ENCODE measurements at regions not wholly inside any gene's neighbourhood (a gene's known extent, or its start where the extent isn't known, plus 50 kb on each side); places are given as distances from the start of the nearest gene placed in this dataset.

- DNase-seq: no peak
Observed at GRCh38 chr4:23324021-23324690, 565.7 kb downstream of the PPARGC1A start.

GRCh38 chr4:23323436-23323835, 566.4 kb downstream of the PPARGC1A start:
- no peak for DNase-seq

GRCh38 chr4:23322732-23323131, 567.1 kb downstream of the PPARGC1A start:
- no peak for DNase-seq

- no peak for DNase-seq
Observed at GRCh38 chr4:23320931-23321587, 568.8 kb downstream of the PPARGC1A start.

- no peak for DNase-seq
Observed at GRCh38 chr4:23312686-23313085, 577.2 kb downstream of the PPARGC1A start.

- no peak for DNase-seq
Observed at GRCh38 chr4:23311983-23312382, 577.9 kb downstream of the PPARGC1A start.

GRCh38 chr4:23305026-23305425, 584.8 kb downstream of the PPARGC1A start:
- DNase-seq: no peak

GRCh38 chr4:23298371-23298770, 591.5 kb downstream of the PPARGC1A start:
- no peak for DNase-seq

- DNase-seq: no peak
Observed at GRCh38 chr4:23297327-23297726, 592.5 kb downstream of the PPARGC1A start.

GRCh38 chr4:23291139-23291538, 598.4 kb downstream of the GBA3 start:
- DNase-seq: no peak

- DNase-seq: no peak
Observed at GRCh38 chr4:23290656-23291055, 597.9 kb downstream of the GBA3 start.

GRCh38 chr4:23279377-23279986, 586.7 kb downstream of the GBA3 start:
- no peak for DNase-seq

GRCh38 chr4:23278845-23279244, 586.1 kb downstream of the GBA3 start:
- no peak for DNase-seq

- no peak for DNase-seq
Observed at GRCh38 chr4:23276076-23276475, 583.3 kb downstream of the GBA3 start.

GRCh38 chr4:23269566-23269965, 576.8 kb downstream of the GBA3 start:
- no peak for DNase-seq

GRCh38 chr4:23268072-23268771, 575.5 kb downstream of the GBA3 start:
- DNase-seq: no peak

GRCh38 chr4:23266401-23266800, 573.7 kb downstream of the GBA3 start:
- DNase-seq: no peak

- no peak for DNase-seq
Observed at GRCh38 chr4:23260511-23260910, 567.8 kb downstream of the GBA3 start.

GRCh38 chr4:23245203-23245832, 552.6 kb downstream of the GBA3 start:
- DNase-seq: no peak

GRCh38 chr4:23242962-23243361, 550.2 kb downstream of the GBA3 start:
- DNase-seq: no peak

- no peak for DNase-seq
Observed at GRCh38 chr4:23241408-23241807, 548.7 kb downstream of the GBA3 start.

GRCh38 chr4:23238848-23239247, 546.1 kb downstream of the GBA3 start:
- no peak for DNase-seq

GRCh38 chr4:23237771-23238170, 545.0 kb downstream of the GBA3 start:
- DNase-seq: no peak

Data from 8988T (cell line).